GM19239 (cell line): ENCODE measurements at regions not wholly inside any gene's neighbourhood (a gene's known extent, or its start where the extent isn't known, plus 50 kb on each side); places are given as distances from the start of the nearest gene placed in this dataset.

Experiments used
- DNase-seq: peaks from one replicate; pipeline ENCODE4 v3.0.0; 2011; ENCODE audit warnings: low spot score; ENCODE audit not compliant: insufficient read length
- FAIRE-seq: peaks from 2 replicates; lab custom pipeline; 2011; peaks lifted over from hg19 to GRCh38; lab: Jason Lieb, UNC

- no peak for DNase-seq
- FAIRE-seq, result peak; percentile 65
Measured at GRCh38 chr3:107861904-107862303, 228.9 kb downstream of the CD47 start.

GRCh38 chr3:107861422-107861821, 229.4 kb downstream of the CD47 start:
- FAIRE-seq (peak; percentile 48), DNase-seq (no peak)
